ENCODE measurements at regions not wholly inside any gene's neighbourhood (a gene's known extent, or its start where the extent isn't known, plus 50 kb on each side); places are given as distances from the start of the nearest gene placed in this dataset.
A peak's percentile ranks its signal among the peaks of the same experiment; 100 is the strongest.

GRCh38 chr2:217421834-217422233, 562.0 kb upstream of the TNP1 start:
- no peak overlapping the region for H3K27ac Mint-ChIP-seq
- peaks cover 12% of the 10 kb centered on the region for H3K9me3 Mint-ChIP-seq
- no peak overlapping the region for H3K4me3 Mint-ChIP-seq
- DNase-seq = no peak
- H3K36me3 Mint-ChIP-seq (ENCODE audit: low read depth) = peaks cover 21% of the 10 kb centered on the region
- H3K27me3 Mint-ChIP-seq (ENCODE audit: low read depth, poor library complexity) = no peaks in the 10 kb centered on the region
- TF ChIP-seq CTCF (IDR thresholded peaks at IDR 0.05) = no peak
- H3K4me1 Mint-ChIP-seq = peaks cover 14% of the 10 kb centered on the region

GRCh38 chr2:217420854-217421253, 561.0 kb upstream of the TNP1 start:
- Mint-ChIP-seq H3K27me3 (ENCODE audit: low read depth, poor library complexity) (no peaks in the 10 kb centered on the region), H3K4me3 (no peak overlapping the region), H3K9me3 (peaks cover 9% of the 10 kb centered on the region), H3K27ac (peak overlapping the region; percentile 93), H3K4me1 (peaks cover 14% of the 10 kb centered on the region), H3K36me3 (ENCODE audit: low read depth) (peaks cover 16% of the 10 kb centered on the region)
- TF ChIP-seq CTCF (IDR thresholded peaks at IDR 0.05) = no peak
- no peak for DNase-seq

GRCh38 chr2:217419055-217419671, 559.3 kb upstream of the TNP1 start:
- Mint-ChIP-seq H3K27me3 (ENCODE audit: low read depth, poor library complexity) (no peaks in the 10 kb centered on the region), H3K4me1 (peaks cover 14% of the 10 kb centered on the region), H3K4me3 (no peak overlapping the region), H3K36me3 (ENCODE audit: low read depth) (peaks cover under 1% of the 10 kb centered on the region), H3K9me3 (no peaks in the 10 kb centered on the region), H3K27ac (no peak overlapping the region)
- no peak for DNase-seq
- TF ChIP-seq CTCF (IDR thresholded peaks at IDR 0.05) = no peak

GRCh38 chr2:217418544-217418943, 558.7 kb upstream of the TNP1 start:
- Mint-ChIP-seq H3K27ac (no peak overlapping the region), H3K4me3 (no peak overlapping the region), H3K4me1 (peaks cover 15% of the 10 kb centered on the region), H3K36me3 (ENCODE audit: low read depth) (no peaks in the 10 kb centered on the region), H3K9me3 (no peaks in the 10 kb centered on the region), H3K27me3 (ENCODE audit: low read depth, poor library complexity) (no peaks in the 10 kb centered on the region)
- no peak for TF ChIP-seq CTCF (IDR thresholded peaks at IDR 0.05)
- DNase-seq = no peak

GRCh38 chr2:217418090-217418489, 558.2 kb upstream of the TNP1 start:
- Mint-ChIP-seq H3K36me3 (ENCODE audit: low read depth) (no peaks in the 10 kb centered on the region), H3K9me3 (no peaks in the 10 kb centered on the region), H3K27ac (no peak overlapping the region), H3K4me1 (peaks cover 20% of the 10 kb centered on the region), H3K27me3 (ENCODE audit: low read depth, poor library complexity) (no peaks in the 10 kb centered on the region), H3K4me3 (no peak overlapping the region)
- TF ChIP-seq CTCF (IDR thresholded peaks at IDR 0.05) = no peak
- no peak for DNase-seq

- no peak for TF ChIP-seq CTCF (IDR thresholded peaks at IDR 0.05)
- no peaks in the 10 kb centered on the region for H3K27me3 Mint-ChIP-seq (ENCODE audit: low read depth, poor library complexity)
- no peak for DNase-seq
- no peaks in the 10 kb centered on the region for H3K36me3 Mint-ChIP-seq (ENCODE audit: low read depth)
- H3K27ac Mint-ChIP-seq = no peak overlapping the region
- H3K4me1 Mint-ChIP-seq = peaks cover 26% of the 10 kb centered on the region
- no peak overlapping the region for H3K4me3 Mint-ChIP-seq
- no peaks in the 10 kb centered on the region for H3K9me3 Mint-ChIP-seq
These were observed 557.7 kb upstream of the TNP1 start for GRCh38 chr2:217417536-217417935.

Data from nephron progenitor cell (in vitro differentiated cells).